PFSK-1 (cell line): ENCODE measurements at regions not wholly inside any gene's neighbourhood (a gene's known extent, or its start where the extent isn't known, plus 50 kb on each side); places are given as distances from the start of the nearest gene placed in this dataset.

ENCODE experiments used
- FOXP2 ChIP-seq: optimal IDR thresholded peaks from 2 replicates; pipeline ENCODE3; 2011; ENCODE audit warnings: borderline replicate concordance, control low read depth, inconsistent platforms; ENCODE audit not compliant: insufficient read depth; ENCODE audit errors: extremely low read length, extremely low read depth
- POLR2AphosphoS5 ChIP-seq: IDR thresholded peaks from 2 replicates; pipeline ENCODE4 v1.6.1; 2012; ENCODE audit warnings: low read depth, mild to moderate bottlenecking, control low read depth, low read length, moderate library complexity
- REST ChIP-seq, 2 experiments: IDR thresholded peaks; 2 replicates each; pipeline versions ENCODE4 v1.6.1 to v1.8.0; 2011 to 2012; ENCODE audit warnings: low read depth in 2 of 2, low read length in 2 of 2, control low read depth in 1 of 2, inconsistent platforms in 1 of 2, mild to moderate bottlenecking in 1 of 2, moderate library complexity in 1 of 2; ENCODE audit not compliant: insufficient read depth in 1 of 2
- SIN3A ChIP-seq: IDR thresholded peaks from 2 replicates; pipeline ENCODE4 v1.6.1; 2012; ENCODE audit warnings: mild to moderate bottlenecking, low read length, moderate library complexity, borderline replicate concordance; ENCODE audit not compliant: insufficient read depth
- TAF1 ChIP-seq: IDR thresholded peaks from 2 replicates; pipeline ENCODE4 v1.6.1; 2012; ENCODE audit warnings: low read length, control low read depth, borderline replicate concordance; ENCODE audit not compliant: insufficient read depth

- no peak for TF ChIP-seq SIN3A
- TF ChIP-seq POLR2AphosphoS5, result peak; percentile 40; the same call in 1 of the 2 replicates
Observed at GRCh38 chr10:59595593-59595992, 114.1 kb downstream of the SLC16A9 start.

- TF ChIP-seq FOXP2, result no peak
- TF ChIP-seq REST (IDR thresholded peaks at IDR 0.05; ENCODE audit: insufficient read depth in 1 of 2, low read depth in 2 of 2, low read length in 2 of 2), result no peak
- TF ChIP-seq TAF1, result no peak
- no peak for TF ChIP-seq SIN3A
- TF ChIP-seq POLR2AphosphoS5, result no peak
Observed at GRCh38 chr10:59593768-59594167, 115.9 kb downstream of the SLC16A9 start.

- TF ChIP-seq POLR2AphosphoS5 (no peak), SIN3A (no peak), REST (IDR thresholded peaks at IDR 0.05; ENCODE audit: insufficient read depth in 1 of 2, low read depth in 2 of 2, low read length in 2 of 2) (no peak), FOXP2 (no peak), TAF1 (no peak)
Observed at GRCh38 chr10:59589796-59590195, 119.9 kb downstream of the SLC16A9 start.

GRCh38 chr10:59588791-59589190, 120.9 kb downstream of the SLC16A9 start:
- TF ChIP-seq POLR2AphosphoS5 (no peak), TAF1 (no peak), SIN3A (no peak), FOXP2 (no peak), REST (IDR thresholded peaks at IDR 0.05; ENCODE audit: insufficient read depth in 1 of 2, low read depth in 2 of 2, low read length in 2 of 2) (no peak)

- no peak for TF ChIP-seq REST (IDR thresholded peaks at IDR 0.05; ENCODE audit: insufficient read depth in 1 of 2, low read depth in 2 of 2, low read length in 2 of 2)
- no peak for TF ChIP-seq TAF1
- TF ChIP-seq FOXP2, result no peak
- TF ChIP-seq POLR2AphosphoS5, result no peak
Observed at GRCh38 chr10:59587756-59588140, 121.9 kb downstream of the SLC16A9 start.
